ENCODE measurements at regions not wholly inside any gene's neighbourhood (a gene's known extent, or its start where the extent isn't known, plus 50 kb on each side); places are given as distances from the start of the nearest gene placed in this dataset.

DNA sequence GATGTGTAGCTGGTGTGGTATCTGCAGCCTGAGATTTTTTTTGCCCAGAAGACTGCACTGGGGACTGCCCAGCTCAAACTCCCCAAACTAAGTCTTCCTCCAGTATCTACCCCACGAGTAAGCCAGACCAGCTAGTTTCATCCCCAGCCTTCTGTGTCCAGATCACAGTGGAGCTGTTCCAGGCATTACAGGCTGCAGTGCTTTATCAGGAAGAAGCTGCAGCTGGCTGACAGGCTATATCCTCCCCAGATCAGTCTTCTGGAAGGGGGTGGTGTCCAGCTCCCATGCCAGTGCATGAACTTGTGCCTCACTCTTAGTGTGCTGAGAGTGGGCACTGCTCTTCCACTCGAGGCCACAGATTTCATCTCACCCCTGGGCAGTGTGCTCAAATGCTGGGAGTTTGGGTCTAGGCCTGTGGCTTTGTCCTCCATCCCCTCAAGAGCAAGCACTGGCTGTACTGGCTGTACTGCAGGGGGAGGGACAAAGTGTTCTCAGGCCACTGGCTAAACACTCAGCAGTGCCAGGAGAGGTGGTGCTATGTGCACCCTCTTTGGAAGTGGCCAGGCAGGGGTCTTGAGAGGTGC lies 679.1 kb upstream of the COBL start:
- no peak overlapping the region for H3K4me3 ChIP-seq (ENCODE audit: low read depth, low read length)
- TF ChIP-seq CTCF (IDR thresholded peaks at IDR 0.05; ENCODE audit: insufficient read depth, low read length): no peak
- no peak for DNase-seq (ENCODE audit: low read depth)

DNA sequence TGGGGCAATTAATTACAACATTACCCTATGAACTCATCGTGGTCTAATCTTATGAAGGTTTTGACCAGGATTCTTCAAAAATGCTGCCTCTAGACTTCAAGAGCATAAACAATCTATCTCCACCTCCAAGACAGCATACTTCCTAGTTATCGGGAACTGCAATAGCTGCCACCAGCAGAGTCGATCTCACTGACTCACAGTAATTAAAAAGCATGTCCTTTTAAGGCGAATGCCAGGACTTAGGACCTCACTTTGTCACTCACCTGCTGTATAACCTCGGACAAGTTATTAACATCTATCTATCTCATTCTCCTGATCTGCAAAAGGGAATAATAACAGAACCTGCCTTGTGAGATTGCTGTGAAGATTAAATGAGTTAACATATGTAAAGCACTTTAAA lies 666.0 kb upstream of the COBL start:
- TF ChIP-seq CTCF (IDR thresholded peaks at IDR 0.05; ENCODE audit: insufficient read depth, low read length): no peak
- no peak for DNase-seq (ENCODE audit: low read depth)
- no peak overlapping the region for H3K4me3 ChIP-seq (ENCODE audit: low read depth, low read length)

- H3K4me3 ChIP-seq (ENCODE audit: low read depth, low read length): no peak overlapping the region
- no peak for DNase-seq (ENCODE audit: low read depth)
- no peak for TF ChIP-seq CTCF (IDR thresholded peaks at IDR 0.05; ENCODE audit: insufficient read depth, low read length)
These were observed 664.2 kb upstream of the COBL start for GRCh38 chr7:51980812-51981211.

- TF ChIP-seq CTCF (IDR thresholded peaks at IDR 0.05; ENCODE audit: insufficient read depth, low read length): no peak
- DNase-seq (ENCODE audit: low read depth): no peak
These were observed 663.7 kb upstream of the COBL start for GRCh38 chr7:51980313-51980712.

GRCh38 chr7:51977913-51978312 lies 661.3 kb upstream of the COBL start:
- TF ChIP-seq CTCF (IDR thresholded peaks at IDR 0.05; ENCODE audit: insufficient read depth, low read length): no peak
- no peak overlapping the region for H3K4me3 ChIP-seq (ENCODE audit: low read depth, low read length)
- no peak for DNase-seq (ENCODE audit: low read depth)

More at GRCh38 chr7:51980313-51980712, 663.7 kb upstream of the COBL start:
- H3K4me3 ChIP-seq (ENCODE audit: low read depth, low read length): no peak overlapping the region

DNA sequence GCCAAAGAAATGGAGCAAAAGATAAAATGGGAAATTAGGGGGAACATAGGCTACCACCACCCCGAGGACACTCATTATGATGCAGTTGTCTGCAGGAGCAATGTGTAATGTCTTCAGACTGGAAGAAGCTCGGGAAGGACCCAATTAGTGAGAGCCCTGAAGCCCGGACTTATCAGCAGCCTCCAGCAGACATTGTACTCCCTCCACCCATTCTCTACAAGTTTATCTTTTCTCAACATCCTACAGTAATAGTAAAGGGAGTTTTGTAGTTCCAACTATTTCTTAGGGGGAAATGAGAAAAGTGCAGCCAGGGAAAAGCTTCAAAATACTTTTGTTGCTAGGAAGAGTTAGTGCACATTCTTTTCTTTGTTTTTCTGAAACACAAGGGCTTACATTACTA lies 657.3 kb upstream of the COBL start:
- DNase-seq (ENCODE audit: low read depth): no peak
- no peak for TF ChIP-seq CTCF (IDR thresholded peaks at IDR 0.05; ENCODE audit: insufficient read depth, low read length)

DNA sequence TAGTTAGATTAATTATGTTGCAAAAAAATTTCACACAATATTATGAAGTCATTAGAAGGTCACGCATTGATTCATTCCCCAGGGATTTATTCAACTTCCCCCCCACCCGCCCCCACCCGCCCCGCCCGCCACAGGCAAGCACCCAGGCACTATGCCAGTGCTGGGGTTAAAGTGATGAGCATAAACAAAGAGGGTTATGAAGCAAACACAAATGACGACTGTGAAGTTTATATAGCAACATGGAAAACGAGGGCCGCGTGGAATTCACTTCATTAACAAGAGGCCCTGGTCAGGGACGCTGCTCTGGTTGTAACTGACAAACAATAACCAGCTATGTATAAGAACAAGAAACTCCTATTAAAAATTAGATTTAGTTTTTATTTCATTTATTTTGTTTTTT lies 656.5 kb upstream of the COBL start:
- TF ChIP-seq CTCF (IDR thresholded peaks at IDR 0.05; ENCODE audit: insufficient read depth, low read length): no peak

More for the DNA sequence above, 657.3 kb upstream of the COBL start:
- H3K4me3 ChIP-seq (ENCODE audit: low read depth, low read length): no peak overlapping the region

More for the DNA sequence above, 656.5 kb upstream of the COBL start:
- DNase-seq (ENCODE audit: low read depth): no peak
- H3K4me3 ChIP-seq (ENCODE audit: low read depth, low read length): no peak overlapping the region

Data from fibroblast of the aortic adventitia (primary cell).